IMR-90 (cell line): ENCODE measurements at regions not wholly inside any gene's neighbourhood (a gene's known extent, or its start where the extent isn't known, plus 50 kb on each side); places are given as distances from the start of the nearest gene placed in this dataset.

Experiments used
- ATAC-seq: fragments of 200-7000 bp; cut with Tn5 transposase; 2 replicates; pipeline ENCODE4 v1.9.1; 2020; ENCODE audit warnings: low read depth, mild to moderate bottlenecking, moderate library complexity
- BruUV-seq: library from RNA; stranded (reverse); fragments of 400-500 nt; replicated peaks from 2 replicates; lab custom pipeline; 2021; lab: Mats Ljungman, UMichigan
- CTCF ChIA-PET: fragments of 300-600 bp; formaldehyde crosslinking; extraction: SDS; loops from one replicate; lab custom pipeline; 2021; ENCODE audit warnings: antibody characterized with exemption; lab: Yijun Ruan, JAX
- POLR2A ChIA-PET: fragments of 300-600 bp; sonication (Branson Sonifier 250); formaldehyde crosslinking; loops from one replicate; lab custom pipeline; 2022; ENCODE audit warnings: antibody characterized with exemption; ENCODE audit not compliant: unreplicated experiment; lab: Charles Lee
- DNase-seq: peaks from one replicate; pipeline ENCODE4 v3.0.0; 2013
- H2AFZ ChIP-seq: replicated peaks from 2 replicates; pipeline ENCODE3; 2013; ENCODE audit warnings: low read length, mild to moderate bottlenecking; ENCODE audit not compliant: poor library complexity
- H2AK5ac ChIP-seq: 2 replicates; pipeline ENCODE4 v1.6.1; 2013; ENCODE audit warnings: low read depth, low read length, inconsistent platforms
- H2AK9ac ChIP-seq: replicated peaks from 2 replicates; pipeline ENCODE3; 2013; ENCODE audit warnings: mild to moderate bottlenecking, low read depth, low read length, moderate library complexity; ENCODE audit not compliant: poor library complexity
- H2BK120ac ChIP-seq: 2 replicates; pipeline ENCODE4 v1.6.1; 2013; ENCODE audit warnings: low read depth, low read length, inconsistent platforms
- H2BK15ac ChIP-seq: 3 replicates; pipeline ENCODE4 v1.6.1; 2013; ENCODE audit warnings: low read depth, low read length, inconsistent platforms
- H2BK20ac ChIP-seq: 2 replicates; pipeline ENCODE4 v1.6.1; 2013; ENCODE audit warnings: low read depth, mild to moderate bottlenecking, inconsistent platforms, low read length, moderate library complexity
- H2BK5ac ChIP-seq: 2 replicates; pipeline ENCODE4 v1.6.1; 2013; ENCODE audit warnings: mild to moderate bottlenecking, low read depth, low read length, inconsistent platforms; ENCODE audit not compliant: poor library complexity, severe bottlenecking
- H3K14ac ChIP-seq: replicated peaks from 2 replicates; pipeline ENCODE4 v1.6.1; 2013; ENCODE audit warnings: low read depth, low read length, inconsistent platforms
- H3K18ac ChIP-seq: 2 replicates; pipeline ENCODE4 v1.6.1; 2013; ENCODE audit warnings: low read depth, low read length, control low read depth
- H3K23ac ChIP-seq: 2 replicates; pipeline ENCODE4 v1.6.1; 2013; ENCODE audit warnings: low read depth, low read length, inconsistent platforms
- H3K27ac ChIP-seq: 2 replicates; pipeline ENCODE4 v1.5.1; 2013; ENCODE audit warnings: mild to moderate bottlenecking, control low read depth, low read length; ENCODE audit not compliant: insufficient read depth
- H3K27me3 ChIP-seq: 2 replicates; pipeline ENCODE4 v1.6.1; 2013; ENCODE audit warnings: low read length; ENCODE audit not compliant: control insufficient read depth, insufficient read depth
- H3K36me3 ChIP-seq: 2 replicates; pipeline ENCODE4 v1.6.1; 2013; ENCODE audit warnings: low read length, mixed read lengths; ENCODE audit not compliant: control insufficient read depth, insufficient read depth
- H3K4ac ChIP-seq: 2 replicates; pipeline ENCODE4 v1.6.1; 2013; ENCODE audit warnings: low read depth, low read length, inconsistent platforms
- H3K4me1 ChIP-seq: 2 replicates; pipeline ENCODE4 v1.6.1; 2013; ENCODE audit warnings: low read length, mixed read lengths; ENCODE audit not compliant: control insufficient read depth, insufficient read depth
- H3K4me2 ChIP-seq: 2 replicates; pipeline ENCODE4 v1.6.1; 2013; ENCODE audit warnings: low read depth, mild to moderate bottlenecking, control low read depth, low read length, moderate library complexity
- H3K4me3 ChIP-seq: 2 replicates; pipeline ENCODE4 v1.5.1; 2013; ENCODE audit warnings: low read depth, mild to moderate bottlenecking, control low read depth, low read length, moderate library complexity; ENCODE audit not compliant: insufficient read depth
- H3K56ac ChIP-seq: 2 replicates; pipeline ENCODE4 v1.6.1; 2013; ENCODE audit warnings: low read length, inconsistent platforms; ENCODE audit not compliant: insufficient read depth; ENCODE audit errors: extremely low read depth
- H3K79me1 ChIP-seq, 2 experiments: 2 replicates each; pipeline ENCODE4 v1.6.1; 2013; ENCODE audit warnings: low read length in 2 of 2, inconsistent platforms in 1 of 2, low read depth in 1 of 2
- H3K9ac ChIP-seq: 2 replicates; pipeline ENCODE4 v1.6.1; 2013; ENCODE audit warnings: low read depth, low read length, control low read depth
- H3K9me1 ChIP-seq: 2 replicates; pipeline ENCODE4 v1.6.1; 2013; ENCODE audit warnings: low read length, inconsistent platforms; ENCODE audit not compliant: insufficient read depth
- H3K9me3 ChIP-seq: 2 replicates; pipeline ENCODE4 v1.6.1; 2013; ENCODE audit warnings: low read length; ENCODE audit not compliant: control insufficient read depth, insufficient read depth
- H4K20me1 ChIP-seq: 2 replicates; pipeline ENCODE4 v1.6.1; 2013; ENCODE audit warnings: low read length, inconsistent platforms; ENCODE audit not compliant: insufficient read depth
- H4K5ac ChIP-seq: 2 replicates; pipeline ENCODE4 v1.6.1; 2013; ENCODE audit warnings: mild to moderate bottlenecking, low read depth, low read length, control low read depth
- H4K8ac ChIP-seq, 2 experiments: 2 replicates each; pipeline ENCODE4 v1.6.1; 2013; ENCODE audit warnings: low read depth in 2 of 2, low read length in 2 of 2, control low read depth in 1 of 2, inconsistent platforms in 1 of 2
- H4K91ac ChIP-seq: 2 replicates; pipeline ENCODE4 v1.6.1; 2013; ENCODE audit warnings: low read depth, low read length, inconsistent platforms; ENCODE audit not compliant: insufficient read depth
- CHD1 ChIP-seq: IDR thresholded peaks from 2 replicates; pipeline ENCODE4 v1.6.1; 2012; ENCODE audit warnings: low read depth, low read length, improper control_type of control experiment
- NFE2L2 ChIP-seq: fragments of 150-350 bp; IDR thresholded peaks from 2 replicates; pipeline ENCODE4 v1.6.1; 2016; ENCODE audit warnings: low read depth, mild to moderate bottlenecking, low read length
- POLR2A ChIP-seq: IDR thresholded peaks from 2 replicates; pipeline ENCODE4 v1.6.1; 2012; ENCODE audit warnings: mild to moderate bottlenecking, low read depth, low read length
- RFX5 ChIP-seq: IDR thresholded peaks from 2 replicates; pipeline ENCODE4 v1.8.0; 2012; ENCODE audit warnings: low read depth, mild to moderate bottlenecking, low read length, moderate library complexity
- WGBS, 2 experiments: methylation state at CpG; one replicate each; pipeline versions ENCODE4 v1.1.5 to v1.1.7; 2013; ENCODE audit warnings: missing lambda C conversion rate in 2 of 2; ENCODE audit not compliant: insufficient read length in 1 of 2; ENCODE audit errors: extremely low coverage in 2 of 2; 5-methylcytosine and 5-hydroxymethylcytosine counted together
- dilution Hi-C: fragments of 300-500 bp; cut with HindIII; formaldehyde crosslinking; loops from one replicate; pipeline ENCODE4 v1.14.3; 2018; ENCODE audit warnings: low sequenced_read_pairs; ENCODE audit not compliant: unreplicated experiment
- in situ Hi-C: fragments of 300-500 bp; cut with MboI; formaldehyde crosslinking; loops from 3 replicates; pipeline ENCODE4 v1.14.3; 2019; ENCODE audit warnings: low sequenced_read_pairs, inconsistent platforms, mixed read lengths
- intact Hi-C: fragments of 100-400 bp; cut with micrococcal nuclease; formaldehyde crosslinking; loops from 2 replicates; pipeline ENCODE4 v1.10.0; 2022
- TF ChIP-seq, protein P1 (sequence below): fragments of 150-350 bp; IDR thresholded peaks from 2 replicates; pipeline ENCODE4 v1.6.1; 2017; ENCODE audit warnings: mild to moderate bottlenecking, antibody characterized with exemption, low read length, low read depth

DNA sequence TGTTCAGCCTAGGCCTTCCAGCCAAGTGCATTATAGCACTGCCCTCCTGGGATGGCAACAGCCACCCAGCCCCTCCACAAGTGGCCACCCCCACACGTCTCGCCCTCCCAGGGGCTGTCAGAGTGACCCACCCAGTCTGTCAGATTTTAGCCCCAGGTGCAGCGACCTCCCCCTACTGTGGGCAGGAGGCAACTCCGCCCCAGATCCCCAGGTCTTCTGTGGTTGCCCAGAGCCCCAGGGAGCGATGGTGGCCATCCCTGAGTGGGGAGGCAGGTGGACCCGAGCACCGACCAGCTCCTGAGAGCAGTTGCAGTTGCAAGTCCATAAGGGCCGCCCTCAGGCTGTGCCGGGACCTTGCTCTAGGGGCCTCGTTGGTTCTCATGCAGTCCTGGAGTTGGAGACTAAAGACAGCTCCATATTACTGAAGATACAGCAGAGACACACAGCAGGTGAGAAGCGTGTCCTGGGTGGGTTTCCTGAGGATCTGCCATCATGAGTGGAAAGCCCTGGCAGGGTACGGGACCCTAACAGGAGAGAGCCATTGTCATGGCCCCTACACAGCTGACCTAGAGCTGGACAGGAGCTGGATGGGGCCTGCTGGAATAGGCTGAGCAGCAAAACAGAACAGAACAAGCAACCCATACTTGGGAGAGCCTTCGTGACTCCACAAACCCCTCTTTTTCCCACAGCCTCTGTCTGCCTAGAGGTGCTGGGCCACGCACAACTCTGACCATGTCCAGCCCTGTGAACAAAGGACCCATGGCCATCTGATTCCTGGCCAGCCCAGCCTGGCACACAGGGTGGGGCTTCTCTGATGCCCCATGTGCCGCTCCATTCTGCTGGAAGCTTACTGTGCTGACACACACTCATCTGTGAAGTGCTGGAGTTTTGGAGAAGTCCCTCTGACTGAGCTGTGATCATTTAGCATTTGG is 110.3 kb upstream of the ALDH1A3 start:
- intact Hi-C loops = no loop called here
- H3K27ac ChIP-seq = no peak overlapping the region
- ChIA-PET CTCF (no interaction called here), POLR2A (no interaction called here)
- H2BK5ac ChIP-seq = no peak overlapping the region
- no peak overlapping the region for H2AFZ ChIP-seq
- H3K9me1 ChIP-seq = no peaks in the 10 kb centered on the region
- H4K91ac ChIP-seq = no peak overlapping the region
- H3K4me2 ChIP-seq = no peak overlapping the region
- H3K27me3 ChIP-seq = peaks cover 2% of the 10 kb centered on the region; the same call in 1 of the 2 replicates
- dilution Hi-C loops = no loop called here
- TF ChIP-seq NFE2L2 (no peak), RFX5 (no peak), POLR2A (no peak), CHD1 (no peak)
- TF ChIP-seq, protein P1, sequence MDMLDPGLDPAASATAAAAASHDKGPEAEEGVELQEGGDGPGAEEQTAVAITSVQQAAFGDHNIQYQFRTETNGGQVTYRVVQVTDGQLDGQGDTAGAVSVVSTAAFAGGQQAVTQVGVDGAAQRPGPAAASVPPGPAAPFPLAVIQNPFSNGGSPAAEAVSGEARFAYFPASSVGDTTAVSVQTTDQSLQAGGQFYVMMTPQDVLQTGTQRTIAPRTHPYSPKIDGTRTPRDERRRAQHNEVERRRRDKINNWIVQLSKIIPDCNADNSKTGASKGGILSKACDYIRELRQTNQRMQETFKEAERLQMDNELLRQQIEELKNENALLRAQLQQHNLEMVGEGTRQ = no peak
- DNase-seq (no peak), ATAC-seq (no peak)
- H3K36me3 ChIP-seq = no peaks in the 10 kb centered on the region
- no peak overlapping the region for H3K14ac ChIP-seq
- no peak overlapping the region for H2AK5ac ChIP-seq
- H3K4me1 ChIP-seq = peaks cover 3% of the 10 kb centered on the region
- H3K9ac ChIP-seq = no peak overlapping the region
- no peak overlapping the region for H2BK20ac ChIP-seq
- no peak overlapping the region for H3K23ac ChIP-seq
- no peaks in the 10 kb centered on the region for H3K79me1 ChIP-seq
- no peak overlapping the region for H2BK15ac ChIP-seq
- H3K4ac ChIP-seq = no peak overlapping the region
- no TSS peak for BruUV-seq
- H4K5ac ChIP-seq = no peak overlapping the region
- H4K8ac ChIP-seq = no peak overlapping the region
- no peak overlapping the region for H3K18ac ChIP-seq
- H4K20me1 ChIP-seq = no peaks in the 10 kb centered on the region
- H2BK120ac ChIP-seq = no peak overlapping the region
- in situ Hi-C loops = no loop called here
- H3K9me3 ChIP-seq = no peaks in the 10 kb centered on the region
- H3K56ac ChIP-seq = no peak overlapping the region
- no peak overlapping the region for H3K4me3 ChIP-seq
- H2AK9ac ChIP-seq = no peak overlapping the region
- WGBS, 2 experiments = 77% methylated on average over 7 of the region's 15 CpGs; no CpG with 5 or more reads in 1 of the 2 experiments
